Left colon (tissue), 2 donors: ENCODE measurements at regions not wholly inside any gene's neighbourhood (a gene's known extent, or its start where the extent isn't known, plus 50 kb on each side); places are given as distances from the start of the nearest gene placed in this dataset.

ENCODE experiments used
- ATAC-seq: fragments of 200-7000 bp; cut with Tn5 transposase; one replicate; pipeline ENCODE4 v1.9.1; 2020; ENCODE audit warnings: mild to moderate bottlenecking, moderate library complexity
- DNase-seq, 2 donors: peaks; one replicate each; pipeline ENCODE4 v3.0.0-alpha.2; 2020
- intact Hi-C, 2 donors: fragments of 100-400 bp; cut with DNase I in 1 of 2; cut with micrococcal nuclease in 1 of 2; formaldehyde crosslinking; loops; one replicate each; pipeline versions ENCODE4 v1.11.2 to v1.14.0; 2022; cut with DNase I, micrococcal nuclease
- donor health status: DM: no; HTN: no; CAD: no.
- donor health status: DM: yes; HTN: yes; CAD: no.

DNA sequence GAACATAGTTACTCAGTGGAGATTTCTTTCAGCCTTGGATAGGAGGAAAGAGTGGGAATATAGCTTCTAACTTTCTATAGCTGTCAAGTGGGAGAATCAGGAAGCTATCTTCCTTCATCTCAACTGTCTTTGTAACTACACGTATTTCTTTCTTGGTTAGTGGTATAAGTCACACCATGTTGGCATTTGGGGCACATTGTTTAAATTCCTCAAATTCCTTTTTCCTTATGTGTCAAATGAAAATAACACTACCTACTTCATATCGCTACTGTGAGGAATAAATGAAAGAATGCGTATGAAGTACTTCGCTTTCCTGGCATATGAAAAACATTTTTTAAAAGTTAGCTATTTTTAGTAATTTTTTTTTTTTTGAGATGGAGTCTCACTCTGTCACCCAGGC is 1082.5 kb upstream of the WWC1 start:
- ATAC-seq (no peak), DNase-seq (no peak)
- intact Hi-C loops: no loop called here

GRCh38 chr5:167217097-167217743 is 1074.2 kb upstream of the WWC1 start:
- ATAC-seq (no peak), DNase-seq (no peak)
- intact Hi-C loops: no loop called here

DNA sequence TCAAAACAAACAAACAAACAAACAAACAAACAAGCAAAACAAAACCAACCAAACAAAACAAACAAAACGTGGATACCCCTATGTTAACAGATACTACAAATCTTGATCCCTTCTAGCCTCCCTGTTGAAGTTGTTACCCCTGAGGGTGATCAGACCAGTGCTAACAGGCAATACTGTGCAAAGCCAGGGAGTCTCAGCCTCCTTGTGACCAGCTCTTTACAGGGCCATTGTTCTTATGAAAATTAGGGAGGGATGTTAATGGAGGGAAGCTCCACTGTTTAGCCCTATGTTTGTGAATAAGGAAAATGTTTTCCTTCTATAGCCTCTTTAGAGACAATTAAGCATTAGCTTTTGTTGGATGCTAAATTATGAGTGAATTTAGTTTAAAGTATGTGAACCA is 1072.1 kb upstream of the WWC1 start:
- DNase-seq (no peak), ATAC-seq (no peak)
- intact Hi-C loops: no loop called here

- DNase-seq: no peak
- ATAC-seq: no peak
- intact Hi-C loops: no loop called here
These were observed 1065.1 kb upstream of the WWC1 start for GRCh38 chr5:167226386-167226785.

DNA sequence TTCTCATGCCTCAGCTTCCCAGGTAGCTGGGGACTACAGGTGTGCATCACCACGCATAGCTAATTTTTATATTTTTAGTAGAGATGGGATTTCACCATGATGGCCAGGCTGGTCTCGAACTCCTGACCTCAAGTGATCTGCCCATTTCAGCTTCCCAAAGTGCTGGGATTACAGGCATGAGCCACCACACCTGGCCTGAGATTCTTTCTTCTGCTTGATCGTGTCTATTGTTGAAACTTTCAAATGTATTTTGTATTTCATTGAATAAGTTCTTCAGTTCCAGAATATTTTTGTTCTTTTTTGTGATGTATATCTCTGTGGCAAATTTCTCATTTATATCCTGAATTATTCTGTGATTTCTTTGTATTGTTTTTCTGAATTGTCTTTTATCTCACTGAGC is 1063.3 kb upstream of the WWC1 start:
- ATAC-seq: no peak
- intact Hi-C loops: no loop called here
- DNase-seq: no peak

DNA sequence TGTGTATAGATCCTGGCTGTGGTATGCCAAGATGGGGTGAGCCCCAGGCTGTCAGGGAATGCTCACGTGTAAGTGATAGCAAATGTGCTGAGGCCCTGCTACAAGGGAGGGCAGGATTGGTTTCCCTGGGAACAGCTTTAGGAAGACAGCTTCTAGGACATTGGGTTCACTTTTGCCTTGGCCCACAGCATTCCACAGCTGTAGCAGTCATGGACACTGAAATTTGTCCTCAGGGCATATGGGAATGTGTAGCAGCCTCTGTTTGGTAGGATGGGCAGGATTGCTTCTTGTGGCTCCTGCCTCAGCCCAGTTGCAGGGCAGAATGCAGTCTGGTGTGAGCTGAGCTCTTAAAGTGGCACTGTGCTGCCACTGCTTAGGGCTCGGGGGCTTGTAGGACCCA is 1061.7 kb upstream of the WWC1 start:
- no peak for ATAC-seq
- no peak for DNase-seq
- intact Hi-C loops: no loop called here

GRCh38 chr5:167230414-167230813 is 1061.0 kb upstream of the WWC1 start:
- ATAC-seq: no peak
- DNase-seq: no peak
- intact Hi-C loops: no loop called here

GRCh38 chr5:167232675-167233311 is 1058.7 kb upstream of the WWC1 start:
- intact Hi-C loops: no loop called here
- no peak for ATAC-seq
- DNase-seq: no peak

GRCh38 chr5:167233507-167234220 is 1057.8 kb upstream of the WWC1 start:
- intact Hi-C loops: no loop called here
- no peak for DNase-seq
- no peak for ATAC-seq

- DNase-seq: no peak
- intact Hi-C loops: no loop called here
- no peak for ATAC-seq
These were observed 1049.9 kb upstream of the WWC1 start for GRCh38 chr5:167241436-167242067.

DNA sequence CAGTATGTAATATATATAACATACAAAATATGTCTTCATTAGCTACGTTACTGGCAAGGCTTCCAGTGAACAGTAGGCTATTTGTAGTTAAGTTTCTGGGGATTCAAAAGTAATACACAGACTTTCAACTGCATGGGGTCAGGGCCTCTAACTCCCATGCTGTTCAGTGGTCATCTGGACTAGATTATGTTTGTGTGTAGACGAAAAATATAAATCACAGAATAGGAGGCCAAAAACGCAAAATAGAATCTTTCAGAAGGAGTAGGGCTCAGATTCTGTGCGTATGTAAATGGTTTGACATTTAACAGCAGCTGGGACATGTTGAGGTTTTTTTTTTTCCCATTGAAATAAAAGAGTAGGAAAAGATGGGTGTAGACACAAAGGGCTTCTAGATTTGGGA is 1048.7 kb upstream of the WWC1 start:
- DNase-seq: no peak
- no peak for ATAC-seq
- intact Hi-C loops: no loop called here

DNA sequence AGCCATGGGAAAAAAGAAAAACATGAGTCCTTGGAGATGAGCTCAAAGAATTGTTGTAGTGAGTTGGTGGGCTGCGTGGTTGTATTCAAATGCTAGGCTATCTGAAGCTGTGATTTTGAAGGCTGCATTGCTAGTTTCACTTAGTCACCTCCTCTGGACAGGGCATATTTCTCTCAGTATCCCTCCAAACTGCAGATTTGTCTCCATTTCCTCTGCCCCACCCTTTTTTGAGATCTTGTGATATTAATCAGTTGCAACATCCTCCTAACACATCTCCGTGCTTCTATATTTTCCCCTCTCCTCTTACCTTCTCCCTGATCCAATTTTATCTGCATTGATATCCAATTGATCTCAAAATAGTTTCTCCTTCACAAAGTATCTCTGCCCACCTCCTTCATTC is 1048.0 kb upstream of the WWC1 start:
- DNase-seq: no peak
- intact Hi-C loops: no loop called here
- ATAC-seq: no peak

DNA sequence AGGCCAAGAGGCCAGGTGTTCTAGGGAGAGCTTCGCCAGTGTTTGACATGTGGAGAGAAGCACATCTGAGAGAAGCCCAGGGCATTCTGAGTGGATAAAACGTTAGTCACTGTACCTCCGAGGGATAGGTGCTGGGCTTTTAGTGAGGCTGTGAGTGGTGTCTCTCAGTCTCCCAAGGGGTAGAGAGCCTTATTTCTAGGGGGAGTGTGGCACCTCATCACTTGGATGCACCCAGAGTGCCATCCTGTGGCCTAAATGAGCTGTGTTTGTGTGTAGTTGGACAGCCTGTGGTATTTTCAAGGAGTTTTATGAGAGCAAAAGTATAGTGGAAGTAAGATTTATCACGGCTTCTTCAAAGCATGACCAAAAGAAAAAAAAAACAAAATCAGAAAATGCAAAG is 1046.9 kb upstream of the WWC1 start:
- intact Hi-C loops: no loop called here
- DNase-seq (no peak), ATAC-seq (no peak)

GRCh38 chr5:167245868-167246267 is 1045.6 kb upstream of the WWC1 start:
- intact Hi-C loops: no loop called here

GRCh38 chr5:167247816-167248215 is 1043.6 kb upstream of the WWC1 start:
- intact Hi-C loops: no loop called here
- ATAC-seq: no peak
- no peak for DNase-seq

More at GRCh38 chr5:167245868-167246267, 1045.6 kb upstream of the WWC1 start:
- no peak for ATAC-seq
- DNase-seq: no peak

- ATAC-seq (no peak), DNase-seq (no peak)
- intact Hi-C loops: no loop called here
These were observed 1043.2 kb upstream of the WWC1 start for GRCh38 chr5:167248257-167248656.

- DNase-seq (no peak), ATAC-seq (no peak)
- intact Hi-C loops: no loop called here
These were observed 1040.4 kb upstream of the WWC1 start for GRCh38 chr5:167250996-167251395.

GRCh38 chr5:167254132-167254531 is 1037.3 kb upstream of the WWC1 start:
- DNase-seq (no peak), ATAC-seq (no peak)
- intact Hi-C loops: no loop called here

DNA sequence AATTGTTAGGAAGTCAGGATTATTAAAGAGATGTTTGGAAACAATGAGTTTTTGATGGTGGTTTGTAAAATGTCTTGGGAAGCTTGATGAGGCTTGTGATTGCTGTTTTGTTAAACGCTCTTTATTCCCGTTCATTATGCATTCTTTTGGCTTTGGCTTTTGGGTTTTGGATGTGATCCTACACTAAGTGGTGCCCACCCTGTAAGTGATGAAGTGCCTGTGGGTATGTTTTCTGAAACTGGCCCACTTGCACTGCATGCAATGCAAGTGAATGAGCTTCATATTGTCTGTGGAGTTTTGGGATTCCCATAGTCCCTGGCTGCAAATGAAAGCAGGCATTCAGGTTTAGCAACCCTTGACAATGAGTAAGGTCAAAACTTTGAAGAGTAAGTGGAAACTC is 1035.5 kb upstream of the WWC1 start:
- DNase-seq (no peak), ATAC-seq (no peak)
- intact Hi-C loops: no loop called here

GRCh38 chr5:167259806-167260205 is 1031.6 kb upstream of the WWC1 start:
- ATAC-seq (no peak), DNase-seq (no peak)
- intact Hi-C loops: no loop called here
